HS-5 (cell line): ENCODE measurements at regions not wholly inside any gene's neighbourhood (a gene's known extent, or its start where the extent isn't known, plus 50 kb on each side); places are given as distances from the start of the nearest gene placed in this dataset.
A peak's percentile ranks its signal among the peaks of the same experiment; 100 is the strongest.

ENCODE experiments used
- DNase-seq: peaks from one replicate; pipeline ENCODE4 v3.0.0-alpha.2; 2012; ENCODE audit warnings: low read depth

GRCh38 chr5:68431186-68431585, 215.6 kb downstream of the PIK3R1 start:
- no peak for DNase-seq

GRCh38 chr5:68431601-68432337, 216.2 kb downstream of the PIK3R1 start:
- no peak for DNase-seq

- DNase-seq = no peak
Measured at GRCh38 chr5:68432682-68433081, 217.1 kb downstream of the PIK3R1 start.

GRCh38 chr5:68433526-68433922, 218.0 kb downstream of the PIK3R1 start:
- DNase-seq = no peak

- peak; percentile 85 for DNase-seq
Measured at GRCh38 chr5:68433923-68434879, 218.6 kb downstream of the PIK3R1 start.

GRCh38 chr5:68435611-68436010, 220.1 kb downstream of the PIK3R1 start:
- no peak for DNase-seq

GRCh38 chr5:68436686-68437520, 221.3 kb downstream of the PIK3R1 start:
- no peak for DNase-seq

GRCh38 chr5:68438876-68439275, 223.3 kb downstream of the PIK3R1 start:
- DNase-seq = no peak

GRCh38 chr5:68440245-68440644, 224.7 kb downstream of the PIK3R1 start:
- DNase-seq = no peak

- no peak for DNase-seq
Measured at GRCh38 chr5:68440651-68441050, 225.1 kb downstream of the PIK3R1 start.

- DNase-seq = no peak
Measured at GRCh38 chr5:68441309-68442073, 225.9 kb downstream of the PIK3R1 start.

- DNase-seq = no peak
Measured at GRCh38 chr5:68443091-68443490, 227.5 kb downstream of the PIK3R1 start.

GRCh38 chr5:68444048-68444447, 228.5 kb downstream of the PIK3R1 start:
- DNase-seq = no peak

GRCh38 chr5:68444833-68445232, 229.3 kb downstream of the PIK3R1 start:
- DNase-seq = no peak

- no peak for DNase-seq
Measured at GRCh38 chr5:68445257-68446069, 229.9 kb downstream of the PIK3R1 start.

GRCh38 chr5:68446070-68446357, 230.5 kb downstream of the PIK3R1 start:
- DNase-seq = no peak

- DNase-seq = no peak
Measured at GRCh38 chr5:68446487-68446894, 230.9 kb downstream of the PIK3R1 start.

- DNase-seq = no peak
Measured at GRCh38 chr5:68447136-68447929, 231.8 kb downstream of the PIK3R1 start.

GRCh38 chr5:68449380-68449779, 233.8 kb downstream of the PIK3R1 start:
- DNase-seq = no peak
